Mammary epithelial cell (primary cell): ENCODE measurements at regions not wholly inside any gene's neighbourhood (a gene's known extent, or its start where the extent isn't known, plus 50 kb on each side); places are given as distances from the start of the nearest gene placed in this dataset.

ENCODE experiments used
- CTCF ChIP-seq, 2 donors: IDR thresholded peaks in 1 of 2; conservative IDR thresholded peaks in 1 of 2; 2 replicates each; pipeline ENCODE4 v1.5.1; 2011 to 2012; ENCODE audit warnings: inconsistent platforms in 2 of 2, low read length in 2 of 2, mild to moderate bottlenecking in 2 of 2, control low read depth in 1 of 2, low read depth in 1 of 2; ENCODE audit not compliant: insufficient read depth in 1 of 2; ENCODE audit errors: extremely low read depth in 1 of 2
- EZH2 ChIP-seq: IDR thresholded peaks from 2 replicates; pipeline ENCODE4 v1.6.1; 2012; ENCODE audit warnings: low read length, inconsistent platforms, borderline replicate concordance

DNA sequence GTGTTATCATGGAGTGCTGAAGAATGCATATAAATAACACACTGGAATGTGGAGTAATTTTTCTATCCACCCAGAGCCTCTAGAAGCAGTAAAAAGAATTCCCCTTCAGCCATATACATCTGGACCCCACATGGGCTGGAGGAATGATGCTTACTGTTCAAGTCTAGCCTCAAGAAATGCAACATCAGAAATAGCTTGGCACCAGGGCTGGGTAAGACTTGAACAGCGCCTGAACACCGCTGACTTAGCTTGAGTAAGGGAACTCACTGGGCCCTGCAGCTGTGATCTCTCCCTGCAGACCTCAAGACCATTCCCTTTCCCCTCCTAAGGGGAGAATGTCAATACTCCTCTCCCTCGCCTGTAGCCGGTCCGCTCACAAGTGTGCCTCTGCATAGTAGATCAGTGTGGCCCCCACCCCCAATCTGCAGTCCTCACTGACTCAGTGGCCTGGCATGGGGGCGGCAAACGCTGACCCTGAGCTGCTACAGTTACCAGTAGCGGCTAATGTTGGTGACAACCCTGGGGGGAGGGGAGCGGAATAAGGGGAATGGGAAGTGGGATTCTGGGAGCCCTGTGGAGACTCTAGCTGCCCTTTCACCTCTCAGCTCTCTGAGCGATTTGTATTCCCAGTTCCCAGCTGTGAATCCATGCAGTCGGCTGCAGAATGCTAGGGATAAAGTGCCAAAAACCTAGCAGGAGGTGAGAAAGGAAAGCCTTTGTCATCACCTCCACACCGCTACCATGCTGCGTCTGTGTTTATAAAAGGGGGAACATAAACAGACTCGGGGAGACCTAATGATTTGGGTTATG, 483.9 kb downstream of the DISC1 start:
- TF ChIP-seq CTCF (conservative IDR thresholded peaks at IDR 0.05 in 1 of 2, IDR thresholded peaks at IDR 0.05 in 1 of 2; ENCODE audit: extremely low read depth in 1 of 2, insufficient read depth in 1 of 2, low read depth in 1 of 2, low read length in 2 of 2) (no peak), EZH2 (no peak)
